SK-N-SH (cell line): ENCODE measurements at regions not wholly inside any gene's neighbourhood (a gene's known extent, or its start where the extent isn't known, plus 50 kb on each side); places are given as distances from the start of the nearest gene placed in this dataset.

Experiments used
- CHD2 ChIP-seq: fragments of 150-350 bp; IDR thresholded peaks from 2 replicates; pipeline ENCODE4 v1.6.1; 2018; ENCODE audit warnings: low read length; ENCODE audit not compliant: partially characterized antibody
- CTCF ChIP-seq: fragments of 200-600 bp; sonication (generic); IDR thresholded peaks from 2 replicates; pipeline ENCODE4 v1.6.1; 2017; ENCODE audit warnings: antibody characterized with exemption, mild to moderate bottlenecking, moderate library complexity
- ELF1 ChIP-seq: IDR thresholded peaks from 2 replicates; pipeline ENCODE4 v1.4.0; 2012
- JUND ChIP-seq: IDR thresholded peaks from 2 replicates; pipeline ENCODE4 v1.4.0; 2012
- MAX ChIP-seq: IDR thresholded peaks from 2 replicates; pipeline ENCODE4 v1.4.0; 2012; ENCODE audit warnings: low read depth
- MXI1 ChIP-seq: IDR thresholded peaks from 2 replicates; pipeline ENCODE4 v1.6.1; 2012; ENCODE audit warnings: mild to moderate bottlenecking, low read depth, low read length, improper control_type of control experiment
- POLR2AphosphoS5 ChIP-seq: IDR thresholded peaks from 2 replicates; pipeline ENCODE4 v1.6.1; 2012; ENCODE audit warnings: low read depth, low read length
- YY1 ChIP-seq: IDR thresholded peaks from 2 replicates; pipeline ENCODE4 v1.4.0; 2012; ENCODE audit warnings: low read depth, mild to moderate bottlenecking
- TF ChIP-seq, protein P1 (sequence below): fragments of 150-350 bp; IDR thresholded peaks from 2 replicates; pipeline ENCODE4 v1.6.1; 2017; ENCODE audit warnings: antibody characterized with exemption, low read length, low read depth, borderline replicate concordance
- TF ChIP-seq, protein P2 (sequence below): IDR thresholded peaks from 2 replicates; pipeline ENCODE4 v1.6.1; 2012; ENCODE audit warnings: mild to moderate bottlenecking, low read depth, low read length, moderate library complexity

DNA sequence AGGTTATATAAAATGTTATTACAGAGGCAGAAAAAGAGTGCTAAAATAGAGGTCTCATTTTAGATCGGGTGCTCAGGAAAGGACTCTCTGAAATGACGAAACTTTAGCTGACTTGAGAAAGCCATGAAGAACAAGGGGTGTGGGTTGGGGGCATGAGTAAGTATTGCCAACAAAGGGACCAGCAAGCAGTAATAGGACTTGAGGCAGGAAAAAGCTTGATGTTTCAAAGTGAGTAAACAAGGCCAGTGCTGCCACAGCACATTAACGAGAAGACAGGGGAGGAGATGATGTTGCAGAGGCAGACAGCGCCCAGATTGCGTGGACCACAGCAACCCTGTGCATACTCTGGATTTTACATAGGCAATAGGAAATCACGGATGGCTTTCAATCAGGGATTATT, 318.8 kb downstream of the ZEB2 start:
- no peak for TF ChIP-seq CTCF
- TF ChIP-seq MXI1: no peak
- no peak for TF ChIP-seq ELF1
- TF ChIP-seq POLR2AphosphoS5: no peak
- no peak for TF ChIP-seq JUND
- TF ChIP-seq, protein P1, sequence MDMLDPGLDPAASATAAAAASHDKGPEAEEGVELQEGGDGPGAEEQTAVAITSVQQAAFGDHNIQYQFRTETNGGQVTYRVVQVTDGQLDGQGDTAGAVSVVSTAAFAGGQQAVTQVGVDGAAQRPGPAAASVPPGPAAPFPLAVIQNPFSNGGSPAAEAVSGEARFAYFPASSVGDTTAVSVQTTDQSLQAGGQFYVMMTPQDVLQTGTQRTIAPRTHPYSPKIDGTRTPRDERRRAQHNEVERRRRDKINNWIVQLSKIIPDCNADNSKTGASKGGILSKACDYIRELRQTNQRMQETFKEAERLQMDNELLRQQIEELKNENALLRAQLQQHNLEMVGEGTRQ: no peak
- no peak for TF ChIP-seq CHD2
- TF ChIP-seq, protein P2, sequence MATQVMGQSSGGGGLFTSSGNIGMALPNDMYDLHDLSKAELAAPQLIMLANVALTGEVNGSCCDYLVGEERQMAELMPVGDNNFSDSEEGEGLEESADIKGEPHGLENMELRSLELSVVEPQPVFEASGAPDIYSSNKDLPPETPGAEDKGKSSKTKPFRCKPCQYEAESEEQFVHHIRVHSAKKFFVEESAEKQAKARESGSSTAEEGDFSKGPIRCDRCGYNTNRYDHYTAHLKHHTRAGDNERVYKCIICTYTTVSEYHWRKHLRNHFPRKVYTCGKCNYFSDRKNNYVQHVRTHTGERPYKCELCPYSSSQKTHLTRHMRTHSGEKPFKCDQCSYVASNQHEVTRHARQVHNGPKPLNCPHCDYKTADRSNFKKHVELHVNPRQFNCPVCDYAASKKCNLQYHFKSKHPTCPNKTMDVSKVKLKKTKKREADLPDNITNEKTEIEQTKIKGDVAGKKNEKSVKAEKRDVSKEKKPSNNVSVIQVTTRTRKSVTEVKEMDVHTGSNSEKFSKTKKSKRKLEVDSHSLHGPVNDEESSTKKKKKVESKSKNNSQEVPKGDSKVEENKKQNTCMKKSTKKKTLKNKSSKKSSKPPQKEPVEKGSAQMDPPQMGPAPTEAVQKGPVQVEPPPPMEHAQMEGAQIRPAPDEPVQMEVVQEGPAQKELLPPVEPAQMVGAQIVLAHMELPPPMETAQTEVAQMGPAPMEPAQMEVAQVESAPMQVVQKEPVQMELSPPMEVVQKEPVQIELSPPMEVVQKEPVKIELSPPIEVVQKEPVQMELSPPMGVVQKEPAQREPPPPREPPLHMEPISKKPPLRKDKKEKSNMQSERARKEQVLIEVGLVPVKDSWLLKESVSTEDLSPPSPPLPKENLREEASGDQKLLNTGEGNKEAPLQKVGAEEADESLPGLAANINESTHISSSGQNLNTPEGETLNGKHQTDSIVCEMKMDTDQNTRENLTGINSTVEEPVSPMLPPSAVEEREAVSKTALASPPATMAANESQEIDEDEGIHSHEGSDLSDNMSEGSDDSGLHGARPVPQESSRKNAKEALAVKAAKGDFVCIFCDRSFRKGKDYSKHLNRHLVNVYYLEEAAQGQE: no peak
- TF ChIP-seq YY1: no peak
- TF ChIP-seq MAX: no peak
